ENCODE measurements at regions not wholly inside any gene's neighbourhood (a gene's known extent, or its start where the extent isn't known, plus 50 kb on each side); places are given as distances from the start of the nearest gene placed in this dataset.
A peak's percentile ranks its signal among the peaks of the same experiment; 100 is the strongest.
"Not testable (repeated sequence)": the region's sequence is repeated elsewhere in the genome, so short reads cannot be mapped to it uniquely, and the experiment has no call there.

DNA sequence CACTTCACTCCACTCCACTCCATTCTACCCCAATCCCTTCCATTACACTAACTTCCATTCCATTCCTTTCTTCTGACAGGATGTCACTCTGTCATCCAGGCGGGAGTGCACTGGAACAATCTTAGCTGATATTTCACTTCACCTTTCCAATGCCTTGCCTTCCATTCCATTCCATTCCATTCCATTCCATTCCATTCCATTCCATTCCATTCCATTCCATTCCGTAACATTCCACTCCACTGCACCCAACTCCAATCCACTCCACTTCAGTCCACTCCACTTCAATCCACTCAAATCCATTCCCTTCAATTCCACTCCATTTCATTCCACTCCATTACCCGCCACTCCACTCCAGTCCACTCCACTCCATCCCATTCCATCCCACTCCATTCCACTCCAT lies 1099.4 kb downstream of the TSPY10 start:
- DNase-seq (ENCODE audit: low read depth), result peak; percentile 87

- DNase-seq (ENCODE audit: low read depth), result not testable (repeated sequence)
Observed at GRCh38 chrY:10648813-10649212, 1121.1 kb downstream of the TSPY10 start.

GRCh38 chrY:10657120-10657519 lies 1129.4 kb downstream of the TSPY10 start:
- DNase-seq (ENCODE audit: low read depth), result not testable (repeated sequence)

GRCh38 chrY:10666785-10667184 lies 1139.1 kb downstream of the TSPY10 start:
- no peak for DNase-seq (ENCODE audit: low read depth)

- no peak for DNase-seq (ENCODE audit: low read depth)
Observed at GRCh38 chrY:10686414-10686813, 1158.7 kb downstream of the TSPY10 start.

Measured in amniotic epithelial cell (primary cell).